Trophoblast cell (in vitro differentiated cells and primary cell): ENCODE measurements at regions not wholly inside any gene's neighbourhood (a gene's known extent, or its start where the extent isn't known, plus 50 kb on each side); places are given as distances from the start of the nearest gene placed in this dataset.

ENCODE experiments used
- DNase-seq, 2 donors: peaks; one replicate each; pipeline ENCODE4 v3.0.0-alpha.2; 2016
- H2AFZ ChIP-seq: 2 replicates; pipeline ENCODE4 v1.6.1; 2013; ENCODE audit warnings: low read length, moderate library complexity, mild to moderate bottlenecking; ENCODE audit not compliant: insufficient read depth, poor library complexity
- H2AK5ac ChIP-seq: 2 replicates; pipeline ENCODE4 v1.6.1; 2013; ENCODE audit warnings: mild to moderate bottlenecking, low read length
- H2BK120ac ChIP-seq: 2 replicates; pipeline ENCODE4 v1.6.1; 2013; ENCODE audit warnings: low read length, mild to moderate bottlenecking, moderate library complexity; ENCODE audit not compliant: insufficient read depth, poor library complexity
- H2BK12ac ChIP-seq: 2 replicates; pipeline ENCODE4 v1.6.1; 2013; ENCODE audit warnings: mild to moderate bottlenecking, low read length, moderate library complexity
- H2BK5ac ChIP-seq: 2 replicates; pipeline ENCODE4 v1.6.1; 2013; ENCODE audit warnings: low read length, low read depth, moderate library complexity, mild to moderate bottlenecking; ENCODE audit not compliant: poor library complexity
- H3K14ac ChIP-seq: 2 replicates; pipeline ENCODE4 v1.6.1; 2013; ENCODE audit warnings: mild to moderate bottlenecking, low read length
- H3K18ac ChIP-seq: 2 replicates; pipeline ENCODE4 v1.6.1; 2013; ENCODE audit warnings: mild to moderate bottlenecking, low read length
- H3K23ac ChIP-seq: 2 replicates; pipeline ENCODE4 v1.6.1; 2013; ENCODE audit warnings: low read length
- H3K27ac ChIP-seq: 2 replicates; pipeline ENCODE4 v1.5.1; 2013; ENCODE audit warnings: low read depth, mild to moderate bottlenecking, inconsistent platforms, low read length, moderate library complexity
- H3K27me3 ChIP-seq: 2 replicates; pipeline ENCODE4 v1.6.1; 2013; ENCODE audit warnings: inconsistent platforms, mild to moderate bottlenecking, low read length, moderate library complexity; ENCODE audit not compliant: insufficient read depth
- H3K36me3 ChIP-seq, 2 experiments: 1 replicate in 1 of 2; 2 replicates in 1 of 2; pipeline ENCODE4 v1.6.1; 2013; ENCODE audit warnings: low read length in 2 of 2, mild to moderate bottlenecking in 2 of 2, moderate library complexity in 1 of 2; ENCODE audit not compliant: insufficient read depth in 2 of 2, control insufficient read depth in 1 of 2
- H3K4ac ChIP-seq: 2 replicates; pipeline ENCODE4 v1.6.1; 2013; ENCODE audit warnings: low read depth, mild to moderate bottlenecking, low read length, moderate library complexity
- H3K4me1 ChIP-seq, 2 experiments: 1 replicate in 1 of 2; 2 replicates in 1 of 2; pipeline ENCODE4 v1.6.1; 2013; ENCODE audit warnings: low read length in 2 of 2, mild to moderate bottlenecking in 2 of 2, moderate library complexity in 1 of 2; ENCODE audit not compliant: insufficient read depth in 2 of 2, control insufficient read depth in 1 of 2
- H3K4me2 ChIP-seq: 2 replicates; pipeline ENCODE4 v1.6.1; 2013; ENCODE audit warnings: inconsistent platforms, mild to moderate bottlenecking, low read length, moderate library complexity
- H3K4me3 ChIP-seq: 2 replicates; pipeline ENCODE4 v1.5.1; 2013; ENCODE audit warnings: mild to moderate bottlenecking, low read depth, low read length, inconsistent platforms
- H3K79me1 ChIP-seq: one replicate; pipeline ENCODE4 v1.6.1; 2013; ENCODE audit warnings: low read length
- H3K79me2 ChIP-seq: 2 replicates; pipeline ENCODE4 v1.6.1; 2013; ENCODE audit warnings: low read length, mild to moderate bottlenecking; ENCODE audit not compliant: control insufficient read depth, insufficient read depth, poor library complexity
- H3K9ac ChIP-seq: 2 replicates; pipeline ENCODE4 v1.6.1; 2013; ENCODE audit warnings: mild to moderate bottlenecking, low read length
- H3K9me3 ChIP-seq: 2 replicates; pipeline ENCODE4 v1.6.1; 2013; ENCODE audit warnings: low read depth, mild to moderate bottlenecking, control low read depth, inconsistent platforms, low read length; ENCODE audit not compliant: insufficient read depth
- H4K12ac ChIP-seq: 2 replicates; pipeline ENCODE4 v1.6.1; 2013; ENCODE audit warnings: low read depth, mild to moderate bottlenecking, low read length, moderate library complexity
- H4K8ac ChIP-seq: 2 replicates; pipeline ENCODE4 v1.6.1; 2013; ENCODE audit warnings: low read depth, mild to moderate bottlenecking, low read length, moderate library complexity
- H4K91ac ChIP-seq: one replicate; pipeline ENCODE4 v1.6.1; 2013; ENCODE audit warnings: low read depth, mild to moderate bottlenecking, low read length, moderate library complexity
- WGBS: extraction: QIAGEN DNeasy Blood & Tissue Kit; methylation state at CpG from one replicate; pipeline ENCODE4 v1.1.7; 2013; ENCODE audit warnings: missing lambda C conversion rate; ENCODE audit not compliant: insufficient read length, insufficient coverage; ENCODE audit errors: extremely low coverage; 5-methylcytosine and 5-hydroxymethylcytosine counted together

DNA sequence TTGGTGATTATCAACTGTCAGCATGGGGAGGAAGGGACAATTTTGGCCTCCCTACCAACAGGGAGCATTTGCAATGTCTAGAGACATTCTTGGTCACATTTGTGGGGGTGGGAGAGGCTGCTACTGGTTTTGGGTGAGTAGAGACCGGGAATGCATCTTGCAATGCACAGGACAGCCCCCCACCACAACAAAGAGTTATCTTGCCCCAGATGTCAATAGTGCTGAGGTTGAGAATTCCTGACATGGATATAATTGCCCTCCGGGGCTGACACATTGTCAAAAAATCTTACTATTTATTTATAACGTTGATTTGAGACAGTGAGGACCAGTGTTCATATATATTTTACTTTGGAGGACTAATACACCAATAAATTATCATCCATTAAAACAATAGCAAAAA lies 316.1 kb downstream of the PSAT1 start:
- Histone ChIP-seq H2AFZ (no peak overlapping the region), H4K91ac (no peak overlapping the region), H2BK120ac (no peak overlapping the region), H4K8ac (no peak overlapping the region), H3K14ac (no peak overlapping the region), H3K79me1 (no peaks in the 10 kb centered on the region), H3K79me2 (no peaks in the 10 kb centered on the region), H3K23ac (no peak overlapping the region), H2BK5ac (no peak overlapping the region), H3K18ac (no peak overlapping the region), H3K36me3 (no peaks in the 10 kb centered on the region), H2BK12ac (no peak overlapping the region), H3K27me3 (no peaks in the 10 kb centered on the region), H2AK5ac (no peak overlapping the region), H3K4me3 (no peak overlapping the region), H4K12ac (no peak overlapping the region), H3K27ac (no peak overlapping the region), H3K4ac (no peak overlapping the region), H3K9ac (no peak overlapping the region), H3K4me2 (no peak overlapping the region), H3K4me1 (no peaks in the 10 kb centered on the region), H3K9me3 (no peaks in the 10 kb centered on the region)
- WGBS = no CpG with 5 or more reads among the region's 3 CpGs
- no peak for DNase-seq

DNA sequence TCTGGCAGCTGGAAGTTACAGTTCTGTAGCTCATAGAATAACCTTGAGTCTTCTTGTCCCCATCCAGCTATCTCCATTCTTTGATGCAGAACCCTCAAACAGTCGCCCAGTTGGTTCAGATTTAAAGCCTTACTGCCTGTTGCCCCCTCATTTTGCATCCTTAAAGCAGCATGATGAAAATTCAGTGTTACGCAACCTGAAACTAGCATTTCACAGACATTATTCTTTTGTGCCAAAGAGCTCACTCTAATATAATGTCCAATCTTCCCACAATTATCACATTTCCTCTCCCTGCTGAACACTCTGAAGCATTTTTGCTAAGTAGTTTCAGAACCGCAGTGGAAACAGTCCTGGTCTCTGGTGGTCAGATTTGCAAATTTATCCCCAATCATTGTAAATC lies 318.0 kb downstream of the PSAT1 start:
- H2AK5ac ChIP-seq = no peak overlapping the region
- no peak overlapping the region for H2AFZ ChIP-seq
- H2BK12ac ChIP-seq = no peak overlapping the region
- no peaks in the 10 kb centered on the region for H3K36me3 ChIP-seq
- H3K4me3 ChIP-seq = no peak overlapping the region
- no peaks in the 10 kb centered on the region for H3K4me1 ChIP-seq
- H4K12ac ChIP-seq = no peak overlapping the region
- no peaks in the 10 kb centered on the region for H3K79me1 ChIP-seq
- no peak overlapping the region for H3K4ac ChIP-seq
- no peak overlapping the region for H3K27ac ChIP-seq
- no peak overlapping the region for H4K8ac ChIP-seq
- no peaks in the 10 kb centered on the region for H3K79me2 ChIP-seq
- no peaks in the 10 kb centered on the region for H3K9me3 ChIP-seq
- no peak overlapping the region for H3K14ac ChIP-seq
- H3K23ac ChIP-seq = no peak overlapping the region
- no peak overlapping the region for H3K9ac ChIP-seq
- DNase-seq = no peak
- H3K18ac ChIP-seq = no peak overlapping the region
- no peak overlapping the region for H2BK120ac ChIP-seq
- H3K4me2 ChIP-seq = no peak overlapping the region
- no CpG with 5 or more reads among the region's 3 CpGs for WGBS
- H2BK5ac ChIP-seq = no peak overlapping the region
- no peaks in the 10 kb centered on the region for H3K27me3 ChIP-seq
- no peak overlapping the region for H4K91ac ChIP-seq

DNA sequence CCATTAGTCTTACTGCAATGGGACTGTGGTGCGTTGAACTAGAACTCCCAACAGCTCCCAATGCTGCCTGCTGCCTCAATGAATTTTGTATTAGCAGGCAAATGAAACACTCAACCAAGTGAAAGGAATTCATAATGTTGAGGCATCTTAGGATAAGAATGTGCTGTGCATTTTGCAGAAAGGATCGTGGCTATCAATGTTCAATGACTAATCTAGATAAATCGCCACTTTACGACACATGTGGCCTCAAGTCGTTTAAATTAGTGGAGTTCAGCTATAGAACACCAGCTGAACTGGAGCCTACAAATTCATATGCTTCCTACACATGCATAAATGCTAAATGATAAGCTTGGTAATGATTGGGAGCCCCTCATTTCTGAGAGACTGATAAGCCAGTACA lies 318.4 kb downstream of the PSAT1 start:
- H3K4me2 ChIP-seq = no peak overlapping the region
- H2BK5ac ChIP-seq = no peak overlapping the region
- no peak overlapping the region for H4K8ac ChIP-seq
- H4K12ac ChIP-seq = no peak overlapping the region
- H3K4ac ChIP-seq = no peak overlapping the region
- no peak overlapping the region for H3K23ac ChIP-seq
- no peak overlapping the region for H4K91ac ChIP-seq
- no peak overlapping the region for H3K18ac ChIP-seq
- H3K27me3 ChIP-seq = no peaks in the 10 kb centered on the region
- no peak overlapping the region for H3K14ac ChIP-seq
- no peak for DNase-seq
- no peaks in the 10 kb centered on the region for H3K4me1 ChIP-seq
- no peak overlapping the region for H2AK5ac ChIP-seq
- no peaks in the 10 kb centered on the region for H3K9me3 ChIP-seq
- no peak overlapping the region for H2BK120ac ChIP-seq
- H3K79me1 ChIP-seq = no peaks in the 10 kb centered on the region
- H2AFZ ChIP-seq = no peak overlapping the region
- H2BK12ac ChIP-seq = no peak overlapping the region
- no CpG with 5 or more reads among the region's 5 CpGs for WGBS
- H3K27ac ChIP-seq = no peak overlapping the region
- H3K79me2 ChIP-seq = no peaks in the 10 kb centered on the region
- H3K36me3 ChIP-seq = no peaks in the 10 kb centered on the region
- H3K4me3 ChIP-seq = no peak overlapping the region
- H3K9ac ChIP-seq = no peak overlapping the region

DNA sequence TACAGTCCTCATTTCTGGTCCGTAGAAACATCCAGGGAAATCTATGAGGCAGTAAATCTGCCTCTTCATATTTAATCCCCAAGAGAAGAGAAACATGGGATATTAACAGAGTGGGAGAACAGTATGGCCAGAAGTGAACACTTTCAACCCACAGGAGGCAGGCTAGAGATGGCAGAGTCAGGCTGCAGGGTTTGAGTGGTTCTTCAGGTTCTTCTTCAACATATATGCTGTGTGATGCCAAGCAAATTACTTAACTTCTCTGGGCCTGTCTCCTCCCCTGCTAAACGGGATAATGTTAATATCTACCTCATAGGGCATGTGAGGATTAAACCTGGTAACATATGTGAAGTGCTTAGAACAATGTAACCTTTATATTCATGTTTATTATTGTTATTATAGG lies 321.8 kb downstream of the PSAT1 start:
- Histone ChIP-seq H3K27me3 (no peaks in the 10 kb centered on the region), H3K9me3 (no peaks in the 10 kb centered on the region), H4K12ac (no peak overlapping the region), H3K9ac (no peak overlapping the region), H3K79me1 (no peaks in the 10 kb centered on the region), H3K4me2 (no peak overlapping the region), H2BK5ac (no peak overlapping the region), H3K4me1 (no peaks in the 10 kb centered on the region), H3K4ac (no peak overlapping the region), H3K27ac (no peak overlapping the region), H3K18ac (no peak overlapping the region), H3K79me2 (no peaks in the 10 kb centered on the region), H3K23ac (no peak overlapping the region), H4K91ac (no peak overlapping the region), H3K4me3 (no peak overlapping the region), H4K8ac (no peak overlapping the region), H3K14ac (no peak overlapping the region), H2BK120ac (no peak overlapping the region), H2AFZ (no peak overlapping the region), H2AK5ac (no peak overlapping the region), H3K36me3 (no peaks in the 10 kb centered on the region), H2BK12ac (no peak overlapping the region)
- no peak for DNase-seq
- WGBS = no CpG with 5 or more reads among the region's 2 CpGs
